Ishikawa (cell line): ENCODE measurements at regions not wholly inside any gene's neighbourhood (a gene's known extent, or its start where the extent isn't known, plus 50 kb on each side); places are given as distances from the start of the nearest gene placed in this dataset.

ENCODE experiments used
- CEBPB ChIP-seq: IDR thresholded peaks from 2 replicates; pipeline ENCODE4 v1.6.1; 2012
- CREB1 ChIP-seq: IDR thresholded peaks from 2 replicates; pipeline ENCODE4 v1.6.1; 2012; ENCODE audit warnings: low read depth
- EGR1 ChIP-seq: IDR thresholded peaks from 2 replicates; pipeline ENCODE4 v1.6.1; 2012
- EP300 ChIP-seq: IDR thresholded peaks from 2 replicates; pipeline ENCODE4 v1.6.1; 2012; ENCODE audit warnings: borderline replicate concordance
- FOXM1 ChIP-seq: IDR thresholded peaks from 2 replicates; pipeline ENCODE4 v1.6.1; 2012; ENCODE audit warnings: low read depth, borderline replicate concordance
- NFIC ChIP-seq: IDR thresholded peaks from 2 replicates; pipeline ENCODE4 v1.6.1; 2012
- RAD21 ChIP-seq: IDR thresholded peaks from 2 replicates; pipeline ENCODE4 v1.6.1; 2012; ENCODE audit warnings: low read depth
- REST ChIP-seq: IDR thresholded peaks from 2 replicates; pipeline ENCODE4 v1.6.1; 2012; ENCODE audit warnings: low read depth, mild to moderate bottlenecking
- TAF1 ChIP-seq: IDR thresholded peaks from 2 replicates; pipeline ENCODE4 v1.6.1; 2012; ENCODE audit warnings: low read depth, mild to moderate bottlenecking
- TCF12 ChIP-seq: IDR thresholded peaks from 2 replicates; pipeline ENCODE4 v1.6.1; 2012; ENCODE audit warnings: low read depth
- TEAD4 ChIP-seq: IDR thresholded peaks from 2 replicates; pipeline ENCODE4 v1.6.1; 2012
- USF1 ChIP-seq: IDR thresholded peaks from 2 replicates; pipeline ENCODE4 v1.6.1; 2012
- YY1 ChIP-seq: IDR thresholded peaks from 2 replicates; pipeline ENCODE4 v1.6.1; 2012; ENCODE audit warnings: low read depth
- ZBTB7A ChIP-seq: IDR thresholded peaks from 2 replicates; pipeline ENCODE4 v1.6.1; 2012; ENCODE audit warnings: low read depth
- TF ChIP-seq, protein P1 (sequence below): IDR thresholded peaks from 2 replicates; pipeline ENCODE4 v1.6.1; 2012

GRCh38 chr12:23039834-23040233 is 414.9 kb downstream of the ETNK1 start:
- TF ChIP-seq EGR1 = no peak

DNA sequence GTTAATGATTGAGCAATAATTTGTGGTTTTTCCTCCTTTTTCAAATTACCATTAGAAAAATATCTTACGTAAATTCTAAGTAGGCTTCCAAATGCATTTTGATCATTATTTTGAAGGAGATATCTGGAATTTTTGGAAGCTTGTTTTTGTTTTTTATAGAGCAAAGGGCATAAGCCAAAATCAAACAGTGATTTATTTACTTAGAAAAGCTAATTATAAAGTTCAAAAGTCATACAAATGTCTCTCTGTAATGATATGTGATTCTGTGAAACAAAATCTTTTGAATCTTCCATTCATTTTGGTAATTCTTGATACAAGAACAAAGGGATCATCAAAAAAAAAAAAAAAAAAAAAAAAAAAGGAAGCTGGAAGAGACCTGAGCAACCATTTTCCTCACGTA is 416.8 kb downstream of the ETNK1 start:
- TF ChIP-seq, protein P1, sequence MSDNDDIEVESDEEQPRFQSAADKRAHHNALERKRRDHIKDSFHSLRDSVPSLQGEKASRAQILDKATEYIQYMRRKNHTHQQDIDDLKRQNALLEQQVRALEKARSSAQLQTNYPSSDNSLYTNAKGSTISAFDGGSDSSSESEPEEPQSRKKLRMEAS = no peak
- TF ChIP-seq TEAD4 (no peak), RAD21 (no peak), USF1 (no peak), TCF12 (no peak), EGR1 (no peak), NFIC (no peak), REST (no peak), EP300 (no peak), CREB1 (no peak), FOXM1 (no peak), TAF1 (no peak), YY1 (no peak), CEBPB (no peak), ZBTB7A (no peak)

DNA sequence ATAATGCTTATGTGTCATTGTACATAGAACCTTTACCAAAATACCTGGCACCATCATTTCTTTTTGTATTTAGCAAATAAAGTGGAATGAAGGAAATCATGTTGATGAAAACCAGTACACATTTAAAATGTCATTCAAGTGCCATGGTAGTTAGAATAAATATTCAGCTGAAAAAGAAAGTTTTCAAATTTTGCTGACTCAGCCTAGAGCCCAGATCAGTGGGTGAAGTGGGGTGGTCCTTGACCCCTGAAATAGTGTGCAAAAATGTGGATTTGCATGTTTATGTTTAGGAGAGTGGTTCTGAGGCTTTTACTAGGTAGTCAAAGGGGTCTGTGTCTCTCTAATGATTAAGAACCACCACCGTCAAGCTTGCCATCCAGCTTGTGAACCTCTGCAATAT is 418.7 kb downstream of the ETNK1 start:
- no peak for TF ChIP-seq TAF1
- TF ChIP-seq CEBPB = no peak
- TF ChIP-seq TCF12 = no peak
- TF ChIP-seq ZBTB7A = no peak
- TF ChIP-seq RAD21 = no peak
- no peak for TF ChIP-seq NFIC
- no peak for TF ChIP-seq TEAD4
- TF ChIP-seq EP300 = no peak
- TF ChIP-seq, protein P1 = no peak
- TF ChIP-seq YY1 = no peak
- TF ChIP-seq FOXM1 = no peak
- TF ChIP-seq EGR1 = no peak
- no peak for TF ChIP-seq REST
- no peak for TF ChIP-seq CREB1
- TF ChIP-seq USF1 = no peak

GRCh38 chr12:23049180-23049579 is 424.2 kb downstream of the ETNK1 start:
- TF ChIP-seq TEAD4 (no peak), RAD21 (no peak), USF1 (no peak), EP300 (no peak), CEBPB (no peak), ZBTB7A (no peak), NFIC (no peak)

DNA sequence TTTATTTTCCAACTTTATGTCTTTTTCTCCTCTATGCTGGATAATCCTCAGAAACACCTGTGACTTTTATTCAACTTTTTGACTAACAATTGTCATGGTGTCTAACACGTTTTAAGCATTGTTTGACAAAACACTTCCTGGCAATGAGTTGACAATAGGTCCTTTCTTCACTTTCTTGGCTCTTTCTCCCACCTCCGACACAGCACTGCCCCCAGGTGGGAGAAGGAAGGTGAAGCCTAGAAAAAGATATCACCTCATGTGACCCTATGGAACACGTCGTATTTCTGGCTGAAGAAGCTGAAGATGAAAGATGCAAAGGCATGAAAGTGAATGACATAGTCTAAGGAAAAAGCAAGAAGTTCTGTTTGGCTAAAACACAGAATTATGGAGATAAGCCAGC is 430.0 kb downstream of the ETNK1 start:
- no peak for TF ChIP-seq TEAD4
- TF ChIP-seq USF1 = peak; percentile 50; the same call in 1 of the 2 replicates
- peak; percentile 86 for TF ChIP-seq RAD21

DNA sequence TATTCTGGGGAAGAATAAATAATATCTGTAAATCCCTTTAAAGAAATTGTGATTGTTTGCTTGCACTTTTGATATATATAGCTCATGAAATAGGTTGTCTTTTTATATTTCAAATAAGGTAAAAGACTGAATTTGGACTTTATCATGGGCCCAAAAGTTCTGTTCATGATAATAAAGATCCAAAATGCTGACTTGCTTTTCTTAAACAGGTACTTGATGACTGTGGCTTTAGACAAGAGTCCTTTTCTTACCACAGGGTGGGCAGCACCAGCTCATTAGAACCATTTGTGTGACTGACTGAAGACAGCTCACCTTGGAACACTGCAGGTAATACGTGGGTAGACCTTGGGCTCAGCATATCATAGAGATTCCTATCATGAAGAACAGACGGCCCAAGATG is 432.6 kb downstream of the ETNK1 start:
- TF ChIP-seq RAD21 (no peak), REST (no peak), TCF12 (no peak), EGR1 (no peak), FOXM1 (no peak)
